Esophagus muscularis mucosa (tissue), 4 donors: ENCODE measurements at regions not wholly inside any gene's neighbourhood (a gene's known extent, or its start where the extent isn't known, plus 50 kb on each side); places are given as distances from the start of the nearest gene placed in this dataset.
A peak's percentile ranks its signal among the peaks of the same experiment; 100 is the strongest.

Source experiments
- DNase-seq: peaks from one replicate; pipeline ENCODE4 v3.0.0-alpha.2; 2017; ENCODE audit errors: extremely low spot score
- H3K27ac ChIP-seq, 4 donors: fragments of 200-600 bp; sonication (generic); replicated peaks in 1 of 4; 1 replicate in 3 of 4; 2 replicates in 1 of 4; pipeline ENCODE4 v1.5.1; 2016 to 2019; ENCODE audit warnings: mild to moderate bottlenecking in 1 of 4
- H3K27me3 ChIP-seq, 4 donors: fragments of 200-600 bp; sonication (generic); one replicate each; pipeline versions ENCODE4 v1.5.1 to v1.6.0; 2016 to 2019
- H3K36me3 ChIP-seq, 4 donors: fragments of 200-600 bp; sonication (generic); one replicate each; pipeline ENCODE4 v1.5.1; 2016 to 2019
- H3K4me1 ChIP-seq, 4 donors: fragments of 200-600 bp; sonication (generic); one replicate each; pipeline ENCODE4 v1.5.1; 2016 to 2019
- H3K4me3 ChIP-seq, 4 donors: fragments of 200-600 bp; sonication (generic); 1 replicate in 2 of 4; 2 replicates in 2 of 4; pipeline ENCODE4 v1.5.1; 2016 to 2019; ENCODE audit warnings: mild to moderate bottlenecking in 4 of 4, moderate library complexity in 1 of 4
- H3K9me3 ChIP-seq, 4 donors: fragments of 200-600 bp; sonication (generic); 1 replicate in 3 of 4; 2 replicates in 1 of 4; pipeline ENCODE4 v1.5.1; 2016 to 2019
- CTCF ChIP-seq, 3 experiments: fragments of 200-600 bp in 2 of 3; fragments of 450-650 bp in 1 of 3; sonication (generic) in 2 of 3; IDR thresholded peaks; one replicate each; pipeline ENCODE4 v1.5.1; 2017 to 2019; ENCODE audit warnings: antibody characterized with exemption in 3 of 3, mild to moderate bottlenecking in 2 of 3, moderate library complexity in 1 of 3
- EP300 ChIP-seq: sonication (generic); formaldehyde crosslinking; IDR thresholded peaks from one replicate; pipeline ENCODE4 v1.6.1; 2017; ENCODE audit warnings: antibody characterized with exemption
- POLR2A ChIP-seq: fragments of 450-650 bp; IDR thresholded peaks from one replicate; pipeline ENCODE4 v1.6.1; 2017; ENCODE audit warnings: antibody characterized with exemption, moderate library complexity, mild to moderate bottlenecking, low read depth
- POLR2AphosphoS5 ChIP-seq, 2 donors: sonication (generic); formaldehyde crosslinking; IDR thresholded peaks; one replicate each; pipeline ENCODE4 v1.6.1; 2017; ENCODE audit warnings: antibody characterized with exemption in 2 of 2
- WGBS: methylation state at CpG from one replicate; pipeline ENCODE4 v1.1.5; 2018; 5-methylcytosine and 5-hydroxymethylcytosine counted together
- intact Hi-C: fragments of 100-400 bp; cut with DNase I; formaldehyde crosslinking; loops from one replicate; pipeline ENCODE4 v1.15.1; 2023

GRCh38 chr9:119818726-119819435, 449.6 kb upstream of the BRINP1 start:
- TF ChIP-seq EP300 (no peak), POLR2A (no peak), CTCF (IDR thresholded peaks at IDR 0.05) (no peak), POLR2AphosphoS5 (IDR thresholded peaks at IDR 0.05) (no peak)
- H3K36me3 ChIP-seq, result no peaks in the 10 kb centered on the region
- WGBS, result 88% methylated on average over 5 of the region's 5 CpGs
- H3K27me3 ChIP-seq, result no peaks in the 10 kb centered on the region
- H3K4me3 ChIP-seq, result no peak overlapping the region
- no peak for DNase-seq
- no peak overlapping the region for H3K27ac ChIP-seq
- no peaks in the 10 kb centered on the region for H3K4me1 ChIP-seq
- intact Hi-C loops, result no loop called here
- H3K9me3 ChIP-seq, result no peaks in the 10 kb centered on the region

GRCh38 chr9:119810645-119811429, 441.6 kb upstream of the BRINP1 start:
- H3K4me3 ChIP-seq, result no peak overlapping the region
- intact Hi-C loops, result no loop called here
- H3K27me3 ChIP-seq, result no peaks in the 10 kb centered on the region
- peak overlapping the region in 3 of 4 donors; percentile 0 to 28 (median 20) for H3K27ac ChIP-seq
- WGBS, result 73% methylated on average over 9 of the region's 9 CpGs
- TF ChIP-seq EP300 (no peak), CTCF (IDR thresholded peaks at IDR 0.05) (no peak), POLR2AphosphoS5 (IDR thresholded peaks at IDR 0.05) (no peak), POLR2A (no peak)
- H3K4me1 ChIP-seq, result no peaks in the 10 kb centered on the region
- no peak for DNase-seq
- H3K9me3 ChIP-seq, result no peaks in the 10 kb centered on the region
- H3K36me3 ChIP-seq, result no peaks in the 10 kb centered on the region

- DNase-seq, result no peak
- intact Hi-C loops, result no loop called here
- Histone ChIP-seq H3K4me3 (no peak overlapping the region), H3K4me1 (peaks cover 0 to 13% (median 11%) of the 10 kb centered on the region in 4 donors), H3K9me3 (no peaks in the 10 kb centered on the region), H3K27ac (no peak overlapping the region), H3K27me3 (no peaks in the 10 kb centered on the region), H3K36me3 (no peaks in the 10 kb centered on the region)
- WGBS, result 74% methylated on average over 1 of the region's 1 CpG
- TF ChIP-seq EP300 (no peak), POLR2A (no peak), POLR2AphosphoS5 (IDR thresholded peaks at IDR 0.05) (no peak), CTCF (IDR thresholded peaks at IDR 0.05) (no peak)
Observed at GRCh38 chr9:119803679-119804078, 434.4 kb upstream of the BRINP1 start.

- Histone ChIP-seq H3K36me3 (no peaks in the 10 kb centered on the region), H3K27ac (peak overlapping the region in 3 of 4 donors; percentile 8 to 32 (median 30)), H3K4me3 (no peak overlapping the region), H3K27me3 (no peaks in the 10 kb centered on the region), H3K4me1 (peaks cover 0 to 13% (median 11%) of the 10 kb centered on the region in 4 donors), H3K9me3 (no peaks in the 10 kb centered on the region)
- 29% methylated on average over 5 of the region's 6 CpGs for WGBS
- intact Hi-C loops, result no loop called here
- TF ChIP-seq POLR2AphosphoS5 (IDR thresholded peaks at IDR 0.05) (peak in 1 of 2 donors; percentile 56), CTCF (IDR thresholded peaks at IDR 0.05) (no peak)
- DNase-seq, result no peak
Observed at GRCh38 chr9:119802621-119803020, 433.4 kb upstream of the BRINP1 start.
